Keratinocyte (primary cell): ENCODE measurements at regions not wholly inside any gene's neighbourhood (a gene's known extent, or its start where the extent isn't known, plus 50 kb on each side); places are given as distances from the start of the nearest gene placed in this dataset.

ENCODE experiments used
- DNase-seq: peaks from one replicate; pipeline ENCODE4 v3.0.0-alpha.2; 2011; ENCODE audit warnings: low read depth, missing footprints, low spot score
- FAIRE-seq: peaks from 2 replicates; lab custom pipeline; 2011; peaks lifted over from hg19 to GRCh38; lab: Jason Lieb, UNC
- H2AFZ ChIP-seq: 2 replicates; pipeline ENCODE4 v1.6.0; 2012; ENCODE audit warnings: low read length, control low read depth, inconsistent platforms; ENCODE audit not compliant: control insufficient read depth
- H3K27ac ChIP-seq: 2 replicates; pipeline ENCODE4 v1.5.1; 2011; ENCODE audit warnings: low read length; ENCODE audit not compliant: control insufficient read depth, insufficient read depth
- H3K27me3 ChIP-seq: 3 replicates; pipeline ENCODE4 v1.6.0; 2011; ENCODE audit warnings: low read length; ENCODE audit not compliant: control insufficient read depth, insufficient read depth; ENCODE audit errors: extremely low read depth
- H3K36me3 ChIP-seq, 2 experiments: 2 replicates in 1 of 2; 3 replicates in 1 of 2; pipeline ENCODE4 v1.5.1; 2011; ENCODE audit warnings: low read length in 2 of 2, mild to moderate bottlenecking in 1 of 2; ENCODE audit not compliant: control insufficient read depth in 2 of 2, insufficient read depth in 2 of 2; ENCODE audit errors: extremely low read depth in 1 of 2
- H3K4me1 ChIP-seq: 3 replicates; pipeline ENCODE4 v1.5.1; 2011; ENCODE audit warnings: low read length; ENCODE audit not compliant: control insufficient read depth, insufficient read depth; ENCODE audit errors: extremely low read depth
- H3K4me2 ChIP-seq: 3 replicates; pipeline ENCODE4 v1.6.0; 2011; ENCODE audit warnings: low read depth, low read length; ENCODE audit not compliant: control insufficient read depth, insufficient read depth; ENCODE audit errors: extremely low read depth
- H3K4me3 ChIP-seq, 3 experiments: fragments of 200-600 bp in 1 of 3; sonication (generic) in 1 of 3; 2 replicates in 2 of 3; 3 replicates in 1 of 3; pipeline ENCODE4 v1.5.1; 2011 to 2016; ENCODE audit warnings: low read length in 3 of 3, mild to moderate bottlenecking in 3 of 3, control low read depth in 2 of 3, inconsistent platforms in 1 of 3, low read depth in 1 of 3, mixed read lengths in 1 of 3, mixed run types in 1 of 3, moderate library complexity in 1 of 3; ENCODE audit not compliant: control insufficient read depth in 2 of 3, insufficient read depth in 2 of 3; ENCODE audit errors: extremely low read depth in 1 of 3
- H3K79me2 ChIP-seq: 2 replicates; pipeline ENCODE4 v1.6.0; 2012; ENCODE audit warnings: low read length; ENCODE audit not compliant: control insufficient read depth, insufficient read depth
- H3K9ac ChIP-seq: 3 replicates; pipeline ENCODE4 v1.6.0; 2011; ENCODE audit warnings: low read length; ENCODE audit not compliant: control insufficient read depth, insufficient read depth; ENCODE audit errors: extremely low read depth
- H3K9me1 ChIP-seq: 3 replicates; pipeline ENCODE4 v1.6.0; 2011; ENCODE audit warnings: low read length; ENCODE audit not compliant: control insufficient read depth, insufficient read depth; ENCODE audit errors: extremely low read depth
- H3K9me3 ChIP-seq: 2 replicates; pipeline ENCODE4 v1.5.1; 2012; ENCODE audit warnings: low read depth, low read length; ENCODE audit not compliant: control insufficient read depth
- H4K20me1 ChIP-seq: 3 replicates; pipeline ENCODE4 v1.6.0; 2011; ENCODE audit warnings: low read length; ENCODE audit not compliant: control insufficient read depth, insufficient read depth; ENCODE audit errors: extremely low read depth
- CTCF ChIP-seq, 3 experiments: IDR thresholded peaks in 1 of 3; conservative IDR thresholded peaks in 1 of 3; optimal IDR thresholded peaks in 1 of 3; 2 replicates in 2 of 3; 3 replicates in 1 of 3; pipeline versions ENCODE3 to v1.5.1; 2011; ENCODE audit warnings: low read length in 3 of 3, mild to moderate bottlenecking in 3 of 3, moderate library complexity in 2 of 3, control low read depth in 1 of 3, inconsistent platforms in 1 of 3; ENCODE audit not compliant: insufficient read depth in 2 of 3; ENCODE audit errors: extremely low read depth in 1 of 3
- EZH2 ChIP-seq: IDR thresholded peaks from one replicate; pipeline ENCODE4 v1.6.1; 2012; ENCODE audit warnings: inconsistent platforms, mild to moderate bottlenecking, low read length, moderate library complexity
- dilution Hi-C: fragments of 300-500 bp; cut with MboI; formaldehyde crosslinking; loops from one replicate; pipeline ENCODE4 v1.7.0; 2020; ENCODE audit warnings: low sequenced_read_pairs; ENCODE audit not compliant: extremely low pct_ligation_motif_present

DNA sequence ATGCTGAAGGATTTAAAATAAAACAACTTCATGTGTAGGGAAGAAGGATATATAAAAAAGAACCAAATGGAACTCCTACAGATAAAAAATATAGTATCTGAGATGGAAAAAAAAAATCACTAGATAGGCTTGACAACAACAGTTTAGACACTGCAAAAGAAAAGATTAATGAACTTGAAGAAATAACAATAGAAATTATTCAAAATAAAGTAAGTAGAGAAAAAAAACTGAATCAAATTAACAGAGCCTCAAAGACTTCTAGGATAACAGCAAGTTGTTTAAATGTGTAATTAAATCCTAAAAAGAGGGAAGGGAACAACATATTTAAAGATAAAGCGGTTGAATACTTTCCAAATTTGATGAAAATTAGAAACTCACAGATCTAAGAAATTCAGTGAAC is 316.3 kb upstream of the ECI2 start:
- H4K20me1 ChIP-seq, result no peaks in the 10 kb centered on the region
- H3K79me2 ChIP-seq, result no peaks in the 10 kb centered on the region
- no peak for TF ChIP-seq EZH2
- no peak for DNase-seq
- no peak overlapping the region for H2AFZ ChIP-seq
- H3K36me3 ChIP-seq, result no peaks in the 10 kb centered on the region
- no peak overlapping the region for H3K4me2 ChIP-seq
- no peaks in the 10 kb centered on the region for H3K9me3 ChIP-seq
- dilution Hi-C loops, result no loop called here
- no peak overlapping the region for H3K27ac ChIP-seq
- peaks cover 3% of the 10 kb centered on the region for H3K4me1 ChIP-seq
- H3K4me3 ChIP-seq, result no peak overlapping the region
- no peak overlapping the region for H3K9ac ChIP-seq
- no peaks in the 10 kb centered on the region for H3K9me1 ChIP-seq
- no peak for FAIRE-seq
- H3K27me3 ChIP-seq, result no peaks in the 10 kb centered on the region

DNA sequence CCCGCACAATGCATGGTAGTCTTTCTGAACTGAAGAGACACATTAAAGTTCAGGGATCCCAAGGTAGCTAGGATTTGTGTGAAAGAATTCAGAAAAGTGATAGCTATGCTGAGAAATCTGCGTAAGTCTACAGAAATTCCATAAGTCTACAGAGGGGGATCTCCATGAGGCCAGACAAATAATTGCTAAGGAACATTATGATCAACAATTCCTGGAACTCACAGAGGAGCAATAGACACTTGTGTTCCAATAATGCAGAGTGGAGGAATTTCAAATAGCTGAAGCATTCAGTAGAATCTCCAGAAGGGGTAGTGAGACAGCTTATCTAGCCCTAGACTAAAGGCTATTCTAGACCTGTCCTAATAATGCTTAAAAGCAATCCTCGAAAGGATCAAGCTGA is 315.7 kb upstream of the ECI2 start:
- no peaks in the 10 kb centered on the region for H3K9me1 ChIP-seq
- no peak overlapping the region for H3K9ac ChIP-seq
- H3K9me3 ChIP-seq, result no peaks in the 10 kb centered on the region
- no peak overlapping the region for H3K4me3 ChIP-seq
- peaks cover 3% of the 10 kb centered on the region for H3K4me1 ChIP-seq
- no peak overlapping the region for H3K27ac ChIP-seq
- dilution Hi-C loops, result no loop called here
- no peak overlapping the region for H2AFZ ChIP-seq
- no peak overlapping the region for H3K4me2 ChIP-seq
- H3K27me3 ChIP-seq, result no peaks in the 10 kb centered on the region
- H4K20me1 ChIP-seq, result no peaks in the 10 kb centered on the region
- FAIRE-seq, result peak; percentile 20
- TF ChIP-seq CTCF (optimal IDR thresholded peaks at IDR 0.05 in 1 of 3, IDR thresholded peaks at IDR 0.05 in 1 of 3, conservative IDR thresholded peaks at IDR 0.05 in 1 of 3; ENCODE audit: extremely low read depth in 1 of 3, insufficient read depth in 2 of 3, low read length in 3 of 3), result no peak
- TF ChIP-seq EZH2, result no peak
- H3K36me3 ChIP-seq, result no peaks in the 10 kb centered on the region
- DNase-seq, result no peak
- H3K79me2 ChIP-seq, result no peaks in the 10 kb centered on the region

DNA sequence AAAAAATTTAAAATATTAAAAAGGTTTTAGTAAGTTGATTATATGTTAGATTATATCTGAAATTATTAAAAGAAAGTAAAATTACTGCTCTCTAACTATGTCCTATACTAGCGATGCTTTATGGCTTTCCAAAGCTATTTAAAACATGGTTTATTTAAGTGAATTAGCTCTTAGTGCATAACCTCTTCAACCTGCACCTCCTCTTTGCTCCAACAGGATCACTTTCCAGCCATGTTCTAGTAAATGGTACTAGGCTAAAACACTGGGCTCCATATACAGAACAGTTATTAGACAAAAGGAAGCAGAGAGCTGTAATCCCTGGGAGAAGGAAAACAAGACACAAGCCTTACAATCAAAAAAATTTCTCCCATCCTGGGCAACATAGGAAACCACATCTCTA is 314.9 kb upstream of the ECI2 start:
- Histone ChIP-seq H3K4me2 (no peak overlapping the region), H3K9ac (no peak overlapping the region), H4K20me1 (no peaks in the 10 kb centered on the region), H3K9me3 (no peaks in the 10 kb centered on the region), H3K79me2 (no peaks in the 10 kb centered on the region), H3K9me1 (no peaks in the 10 kb centered on the region), H2AFZ (no peak overlapping the region), H3K36me3 (no peaks in the 10 kb centered on the region), H3K4me1 (peaks cover 3% of the 10 kb centered on the region), H3K27me3 (no peaks in the 10 kb centered on the region), H3K27ac (no peak overlapping the region), H3K4me3 (no peak overlapping the region)
- no peak for FAIRE-seq
- no peak for DNase-seq
- TF ChIP-seq EZH2 (no peak), CTCF (optimal IDR thresholded peaks at IDR 0.05 in 1 of 3, IDR thresholded peaks at IDR 0.05 in 1 of 3, conservative IDR thresholded peaks at IDR 0.05 in 1 of 3; ENCODE audit: extremely low read depth in 1 of 3, insufficient read depth in 2 of 3, low read length in 3 of 3) (no peak)
- dilution Hi-C loops, result no loop called here
